Right renal pelvis (tissue), 4 donors: ENCODE measurements at regions not wholly inside any gene's neighbourhood (a gene's known extent, or its start where the extent isn't known, plus 50 kb on each side); places are given as distances from the start of the nearest gene placed in this dataset.
"Not testable (repeated sequence)": the region's sequence is repeated elsewhere in the genome, so short reads cannot be mapped to it uniquely, and the experiment has no call there.

ENCODE experiments used
- DNase-seq, 4 donors: peaks; one replicate each; pipeline ENCODE4 v3.0.0-alpha.2; 2013; ENCODE audit warnings: low read depth in 4 of 4, low spot score in 3 of 4, missing footprints in 1 of 4

- no peak for DNase-seq
Measured at GRCh38 chr6:66599541-66599940, 892.5 kb upstream of the EYS start.

DNA sequence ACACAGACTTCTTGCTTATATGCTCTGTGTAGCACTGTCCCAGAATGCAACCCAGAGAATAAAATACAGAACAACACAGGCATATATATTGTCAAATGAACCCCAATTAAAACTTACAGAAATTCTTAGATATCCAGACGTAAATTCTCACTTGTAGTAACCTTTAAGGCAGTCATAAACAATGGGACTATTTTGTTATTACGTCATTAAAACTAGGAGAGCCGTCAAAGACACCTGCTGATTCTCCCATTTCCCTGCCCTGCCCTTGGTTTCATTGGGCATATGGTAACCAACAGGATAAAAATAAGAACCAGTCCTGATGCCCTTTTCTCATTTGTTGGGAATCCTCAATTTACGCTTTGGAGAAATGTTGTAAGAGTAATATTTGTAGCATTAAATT, 871.3 kb upstream of the EYS start:
- no peak for DNase-seq

DNA sequence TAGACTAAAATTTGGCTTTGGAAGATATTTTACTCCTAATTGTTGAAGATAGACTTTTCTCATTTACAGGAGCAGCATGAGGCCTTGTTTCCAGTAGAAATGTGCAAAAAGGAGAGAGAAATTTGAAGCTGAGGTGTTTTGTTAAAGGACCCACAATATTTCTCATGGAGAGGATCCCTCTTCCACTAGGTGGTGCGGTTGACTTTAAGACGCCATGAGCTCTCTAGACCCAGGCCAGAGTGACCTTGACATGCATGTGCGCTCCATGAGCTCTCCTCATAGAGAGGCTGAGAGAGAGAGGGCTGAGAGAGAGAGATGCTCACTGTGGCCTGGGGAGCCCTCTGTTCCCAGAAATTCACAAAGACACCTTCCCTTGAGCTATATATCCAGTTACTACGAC, 861.2 kb upstream of the EYS start:
- no peak for DNase-seq

DNA sequence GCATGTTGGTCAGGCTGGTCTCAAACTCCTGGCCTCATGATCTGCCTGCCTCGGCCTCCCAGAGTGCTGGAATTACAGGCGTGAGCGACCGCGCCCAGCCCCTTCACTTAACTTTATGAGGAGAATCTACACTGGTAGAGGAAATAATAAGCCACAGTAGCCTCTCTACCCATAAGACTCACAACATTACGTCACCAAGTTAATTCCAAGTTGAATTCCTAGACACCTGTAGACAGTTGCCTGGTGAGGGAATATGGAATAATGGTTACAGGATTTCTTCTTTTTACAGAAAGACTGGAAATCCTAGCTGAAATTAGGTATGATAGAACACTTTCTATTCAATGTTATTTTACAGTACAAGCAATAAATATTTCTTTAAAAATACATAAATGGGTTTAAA, 854.5 kb upstream of the EYS start:
- no peak for DNase-seq

- DNase-seq, result no peak
Measured at GRCh38 chr6:66558189-66558588, 851.2 kb upstream of the EYS start.

- DNase-seq, result no peak
Measured at GRCh38 chr6:66556936-66557335, 849.9 kb upstream of the EYS start.

- no peak for DNase-seq
Measured at GRCh38 chr6:66555082-66555481, 848.1 kb upstream of the EYS start.

GRCh38 chr6:66553441-66553840, 846.4 kb upstream of the EYS start:
- no peak for DNase-seq

DNA sequence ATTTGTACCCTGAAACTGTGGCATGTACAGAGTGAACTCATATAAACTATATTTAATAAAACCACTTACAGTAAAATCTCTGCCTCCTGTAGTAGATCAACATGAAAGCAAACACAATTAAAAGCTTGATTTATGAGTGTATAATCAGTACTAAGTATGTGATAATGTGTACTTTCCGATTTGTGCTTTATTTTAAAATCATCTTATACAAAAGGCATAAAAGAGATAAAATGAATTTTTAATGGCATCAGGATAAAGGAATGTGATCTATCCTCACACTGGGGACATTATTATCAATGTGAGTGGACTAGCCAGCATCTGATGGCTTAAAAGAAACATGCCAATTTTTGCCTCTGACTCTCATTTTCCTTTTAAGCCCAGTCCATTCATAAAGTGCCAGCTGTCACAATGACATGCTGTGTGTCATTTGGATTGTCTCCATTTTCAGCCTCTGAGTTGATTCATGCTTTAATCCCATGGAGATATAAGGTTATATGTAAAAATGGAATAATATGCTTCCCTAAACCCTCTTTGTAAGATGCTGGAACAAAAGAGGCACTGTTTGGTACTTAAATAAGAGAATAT, 831.6 kb upstream of the EYS start:
- DNase-seq, result no peak

- no peak for DNase-seq
Measured at GRCh38 chr6:66533921-66534404, 826.9 kb upstream of the EYS start.

- no peak for DNase-seq
Measured at GRCh38 chr6:66526061-66526460, 819.0 kb upstream of the EYS start.

DNA sequence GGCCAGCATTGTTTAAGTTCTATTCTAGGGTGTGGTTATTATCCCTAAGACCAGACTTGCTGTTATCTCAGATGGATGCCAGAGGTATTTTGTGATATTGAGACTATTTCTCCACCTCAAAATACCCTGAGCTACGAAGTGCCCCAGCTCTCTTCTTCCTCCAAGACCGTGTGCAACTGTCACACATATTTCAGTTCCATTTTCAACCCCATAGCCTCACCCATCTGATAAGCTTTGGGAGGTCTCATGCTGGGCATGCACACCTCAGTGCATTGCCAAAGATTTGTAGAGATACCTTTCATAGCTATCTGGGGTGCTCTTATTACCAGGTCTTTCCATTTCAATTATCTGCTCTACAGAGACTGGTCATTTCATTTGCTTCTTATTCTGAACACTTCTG, 815.8 kb upstream of the EYS start:
- DNase-seq, result no peak

DNA sequence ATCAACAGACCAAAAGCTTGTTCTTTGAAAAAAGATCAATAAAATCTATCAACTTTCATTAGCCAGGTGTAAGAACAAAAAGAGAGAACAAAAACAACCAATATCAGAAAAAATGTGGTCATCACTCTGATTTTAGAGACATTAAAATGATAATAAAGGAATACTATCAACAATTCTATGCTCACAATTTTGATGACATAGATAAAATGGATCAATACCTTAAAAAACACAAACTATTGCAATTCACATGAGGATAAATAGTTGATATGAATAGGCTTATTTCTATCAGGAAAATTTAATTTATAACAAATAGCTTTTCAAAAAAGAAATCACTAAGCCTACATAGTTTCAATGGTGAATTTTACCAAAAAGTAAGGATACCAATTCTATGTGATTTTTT, 809.4 kb upstream of the EYS start:
- no peak for DNase-seq

GRCh38 chr6:66508433-66508832, 801.4 kb upstream of the EYS start:
- no peak for DNase-seq

DNA sequence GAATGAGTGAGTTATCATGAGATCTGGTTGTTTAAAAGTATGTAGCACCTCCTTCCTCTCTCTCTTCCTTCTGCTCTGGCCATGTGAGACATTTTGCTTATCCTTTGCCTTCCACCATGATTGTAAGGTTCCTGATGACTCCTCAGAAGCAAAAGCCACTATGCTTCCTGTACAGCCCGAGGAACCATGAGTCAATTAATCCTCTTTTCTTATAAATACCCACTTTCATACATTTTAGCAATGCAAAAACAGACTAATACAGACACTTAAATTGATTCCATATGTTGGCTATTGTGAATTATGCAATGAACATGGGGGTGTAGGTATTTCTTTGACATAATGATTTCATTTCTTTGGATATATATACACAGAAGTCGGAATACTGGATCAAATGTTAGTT, 792.8 kb upstream of the EYS start:
- DNase-seq, result no peak

- no peak for DNase-seq
Measured at GRCh38 chr6:66496659-66497058, 789.6 kb upstream of the EYS start.

DNA sequence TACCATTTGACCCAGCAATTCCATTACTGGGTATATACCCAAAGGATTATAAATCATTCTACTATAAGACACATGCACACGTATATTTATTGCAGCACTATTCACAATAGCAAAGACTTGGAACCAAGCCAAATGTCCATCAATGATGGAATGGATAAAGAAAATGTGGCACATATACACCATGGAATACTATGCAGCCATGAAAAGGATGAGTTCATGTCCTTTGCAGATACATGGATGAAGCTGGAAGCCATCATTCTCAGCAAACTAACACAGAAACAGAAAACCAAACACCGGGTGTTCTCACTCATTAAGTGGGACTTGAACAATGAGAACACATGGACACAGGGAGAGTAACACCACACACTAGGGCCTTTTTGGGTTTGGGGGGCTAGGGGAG, 787.6 kb upstream of the EYS start:
- not testable (repeated sequence) for DNase-seq

- DNase-seq, result no peak
Measured at GRCh38 chr6:66489269-66489987, 782.4 kb upstream of the EYS start.

GRCh38 chr6:66481216-66481615, 774.2 kb upstream of the EYS start:
- DNase-seq, result no peak

DNA sequence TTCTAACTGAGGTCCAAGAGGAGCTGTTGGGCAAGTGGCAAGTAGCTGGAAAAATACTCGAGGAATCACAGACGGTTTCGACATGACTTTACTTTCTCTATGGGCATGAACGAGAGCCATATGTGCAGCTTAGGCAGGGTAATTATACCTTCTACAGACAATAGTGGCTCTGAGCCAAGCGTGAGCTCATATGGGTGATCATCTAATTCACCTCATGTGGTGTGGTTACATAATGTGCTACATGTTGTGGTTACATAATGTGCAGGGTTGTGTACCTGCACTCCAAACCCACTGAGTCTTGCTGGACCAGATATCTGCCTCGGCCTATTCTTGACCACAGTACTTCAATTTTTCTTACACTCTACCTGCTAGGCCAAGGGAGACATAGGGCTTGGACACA, 771.7 kb upstream of the EYS start:
- no peak for DNase-seq

DNA sequence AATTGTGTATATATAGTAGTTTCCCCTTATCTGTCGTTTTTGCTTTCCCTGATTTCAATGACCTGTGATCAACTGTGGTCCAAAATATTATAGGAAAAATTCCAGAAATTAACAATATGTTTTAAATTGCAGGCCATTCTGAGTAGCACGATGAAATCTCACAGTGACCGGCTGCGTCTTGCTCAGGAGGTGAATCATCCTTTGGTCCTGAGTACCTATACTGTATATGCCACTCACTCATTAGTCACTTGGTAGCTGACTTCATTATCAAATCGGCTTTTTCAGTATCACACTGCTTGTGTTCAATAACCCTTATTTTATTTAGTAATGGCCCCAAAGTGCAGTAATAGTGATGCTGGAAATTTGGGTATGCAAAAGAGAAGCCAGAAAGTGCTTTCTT, 728.3 kb upstream of the EYS start:
- DNase-seq, result no peak

GRCh38 chr6:66429210-66429609, 722.2 kb upstream of the EYS start:
- peak in 2 of 4 donors; percentile 17 to 18 for DNase-seq

- no peak for DNase-seq
Measured at GRCh38 chr6:66423047-66423446, 716.0 kb upstream of the EYS start.
